GM19455 (cell line): ENCODE measurements at regions not wholly inside any gene's neighbourhood (a gene's known extent, or its start where the extent isn't known, plus 50 kb on each side); places are given as distances from the start of the nearest gene placed in this dataset.
"Not testable (repeated sequence)": the region's sequence is repeated elsewhere in the genome, so short reads cannot be mapped to it uniquely, and the experiment has no call there.

ENCODE experiments used
- ATAC-seq: cut with Tn5 transposase; IDR thresholded peaks from one replicate; pipeline ENCODE4 v1.9.1; 2021; ENCODE audit not compliant: unreplicated experiment

- ATAC-seq = not testable (repeated sequence)
These were observed 77.2 kb downstream of the DLL1 start for GRCh38 chr6:170213637-170214018.

GRCh38 chr6:170212956-170213636, 77.8 kb downstream of the DLL1 start:
- no peak for ATAC-seq

- no peak for ATAC-seq
These were observed 78.7 kb downstream of the DLL1 start for GRCh38 chr6:170212051-170212756.

- no peak for ATAC-seq
These were observed 79.4 kb downstream of the DLL1 start for GRCh38 chr6:170211404-170212025.

GRCh38 chr6:170210651-170211403, 80.1 kb downstream of the DLL1 start:
- no peak for ATAC-seq

- ATAC-seq = no peak
These were observed 80.9 kb downstream of the DLL1 start for GRCh38 chr6:170210026-170210390.

- no peak for ATAC-seq
These were observed 81.4 kb downstream of the DLL1 start for GRCh38 chr6:170209354-170210025.

- ATAC-seq = no peak
These were observed 82.1 kb downstream of the DLL1 start for GRCh38 chr6:170208651-170209353.

- no peak for ATAC-seq
These were observed 82.7 kb downstream of the DLL1 start for GRCh38 chr6:170208182-170208601.

GRCh38 chr6:170207586-170208181, 83.2 kb downstream of the DLL1 start:
- ATAC-seq = no peak

- no peak for ATAC-seq
These were observed 83.9 kb downstream of the DLL1 start for GRCh38 chr6:170206851-170207431.

- ATAC-seq = no peak
These were observed 84.6 kb downstream of the DLL1 start for GRCh38 chr6:170206317-170206621.

- ATAC-seq = no peak
These were observed 85.2 kb downstream of the DLL1 start for GRCh38 chr6:170205534-170206316.

- ATAC-seq = no peak
These were observed 85.8 kb downstream of the DLL1 start for GRCh38 chr6:170205126-170205525.

- no peak for ATAC-seq
These were observed 87.7 kb downstream of the DLL1 start for GRCh38 chr6:170203212-170203611.

- ATAC-seq = no peak
These were observed 88.3 kb downstream of the DLL1 start for GRCh38 chr6:170202416-170203135.

- no peak for ATAC-seq
These were observed 89.5 kb downstream of the DLL1 start for GRCh38 chr6:170201361-170201760.

GRCh38 chr6:170200458-170200891, 90.4 kb downstream of the DLL1 start:
- ATAC-seq = no peak
